Upper lobe of left lung (tissue), 6 donors: ENCODE measurements at regions not wholly inside any gene's neighbourhood (a gene's known extent, or its start where the extent isn't known, plus 50 kb on each side); places are given as distances from the start of the nearest gene placed in this dataset.

ENCODE experiments used
- ATAC-seq, 2 donors: fragments of 200-7000 bp; cut with Tn5 transposase; one replicate each; pipeline ENCODE4 v1.9.1; 2022; ENCODE audit warnings: mild to moderate bottlenecking in 2 of 2, moderate library complexity in 2 of 2; ENCODE audit not compliant: low FRiP score in 2 of 2
- DNase-seq, 2 donors: peaks; one replicate each; pipeline ENCODE4 v3.0.0-alpha.2; 2019 to 2020
- H3K27ac ChIP-seq, 4 donors: fragments of 200-600 bp; sonication (generic); one replicate each; pipeline ENCODE4 v1.5.1; 2016 to 2019
- H3K27me3 ChIP-seq, 4 donors: fragments of 200-600 bp; sonication (generic); one replicate each; pipeline ENCODE4 v1.5.1; 2017 to 2019
- H3K36me3 ChIP-seq, 4 donors: fragments of 200-600 bp; sonication (generic); one replicate each; pipeline ENCODE4 v1.5.1; 2016 to 2019
- H3K4me1 ChIP-seq, 4 donors: fragments of 200-600 bp; sonication (generic); one replicate each; pipeline ENCODE4 v1.5.1; 2018 to 2019
- H3K4me3 ChIP-seq, 4 donors: fragments of 200-600 bp; sonication (generic); one replicate each; pipeline ENCODE4 v1.5.1; 2017 to 2019; ENCODE audit warnings: mild to moderate bottlenecking in 2 of 4, moderate library complexity in 1 of 4
- H3K9me3 ChIP-seq, 4 donors: fragments of 200-600 bp; sonication (generic); one replicate each; pipeline ENCODE4 v1.5.1; 2018 to 2019
- CTCF ChIP-seq, 6 experiments: fragments of 450-650 bp in 4 of 6; fragments of 200-600 bp in 2 of 6; sonication (generic) in 2 of 6; IDR thresholded peaks; one replicate each; pipeline ENCODE4 v1.5.1; 2016 to 2019; ENCODE audit warnings: antibody characterized with exemption in 6 of 6
- EP300 ChIP-seq, 4 donors: sonication (generic); formaldehyde crosslinking; IDR thresholded peaks; one replicate each; pipeline ENCODE4 v1.5.1; 2017; ENCODE audit warnings: antibody characterized with exemption in 4 of 4, control low read depth in 2 of 4
- POLR2A ChIP-seq, 4 donors: fragments of 450-650 bp; IDR thresholded peaks; one replicate each; pipeline ENCODE4 v1.5.1; 2016 to 2017; ENCODE audit warnings: antibody characterized with exemption in 4 of 4, mild to moderate bottlenecking in 2 of 4
- POLR2AphosphoS5 ChIP-seq, 2 donors: sonication (generic); formaldehyde crosslinking; IDR thresholded peaks; one replicate each; pipeline ENCODE4 v1.5.1; 2017; ENCODE audit warnings: antibody characterized with exemption in 2 of 2
- WGBS, 2 donors: methylation state at CpG; one replicate each; pipeline ENCODE4 v1.1.5; 2017 to 2018; 5-methylcytosine and 5-hydroxymethylcytosine counted together
- donor health status: DM: no; HTN: no; CAD: no; lungs with moderate emphysema.
- donor health status: DM: no; HTN: yes; CAD: no; lungs with severe emphysema.

- Histone ChIP-seq H3K4me3 (no peak overlapping the region), H3K36me3 (no peaks in the 10 kb centered on the region), H3K27me3 (no peaks in the 10 kb centered on the region), H3K9me3 (no peaks in the 10 kb centered on the region), H3K27ac (no peak overlapping the region), H3K4me1 (no peaks in the 10 kb centered on the region)
- TF ChIP-seq POLR2AphosphoS5 (IDR thresholded peaks at IDR 0.05) (no peak), POLR2A (IDR thresholded peaks at IDR 0.05) (no peak), EP300 (IDR thresholded peaks at IDR 0.05) (no peak), CTCF (IDR thresholded peaks at IDR 0.05) (no peak)
- 70 to 74% methylated on average over 10 to 12 of the region's 12 CpGs for WGBS, 2 donors
- DNase-seq (no peak), ATAC-seq (no peak)
These were observed 122.8 kb downstream of the PRLHR start for GRCh38 chr10:118472415-118473304.

GRCh38 chr10:118471863-118472262 is 123.6 kb downstream of the PRLHR start:
- H3K27ac ChIP-seq = no peak overlapping the region
- DNase-seq (no peak), ATAC-seq (no peak)
- 73% methylated on average over 4 of the region's 4 CpGs; no CpG with 5 or more reads in 1 of the 2 donors for WGBS, 2 donors
- H3K9me3 ChIP-seq = no peaks in the 10 kb centered on the region
- no peaks in the 10 kb centered on the region for H3K36me3 ChIP-seq
- H3K4me1 ChIP-seq = no peaks in the 10 kb centered on the region
- no peak for TF ChIP-seq CTCF (IDR thresholded peaks at IDR 0.05)
- TF ChIP-seq POLR2AphosphoS5 (IDR thresholded peaks at IDR 0.05) = no peak
- TF ChIP-seq POLR2A (IDR thresholded peaks at IDR 0.05) = no peak
- no peak for TF ChIP-seq EP300 (IDR thresholded peaks at IDR 0.05)
- H3K4me3 ChIP-seq = no peak overlapping the region
- no peaks in the 10 kb centered on the region for H3K27me3 ChIP-seq

DNA sequence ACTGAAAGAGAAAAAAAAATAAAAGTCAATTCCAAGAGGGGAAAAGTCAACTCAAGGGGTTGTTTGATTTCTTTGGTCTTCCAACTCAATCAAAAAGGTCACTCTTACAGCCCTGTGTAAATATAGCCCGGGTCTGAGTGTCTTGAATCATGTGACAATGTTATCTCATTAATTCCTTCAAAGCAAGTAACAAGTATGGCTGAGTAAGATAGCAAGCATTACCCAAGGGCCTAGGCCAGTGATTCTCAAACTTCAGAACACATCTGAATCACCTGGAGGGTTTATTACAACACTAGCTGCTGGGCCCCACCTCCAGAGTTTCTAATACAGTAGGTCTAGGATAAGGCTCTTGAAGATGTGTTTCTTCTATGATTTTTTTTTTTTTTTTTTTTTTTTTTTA is 125.0 kb downstream of the PRLHR start:
- H3K36me3 ChIP-seq = no peaks in the 10 kb centered on the region
- H3K4me3 ChIP-seq = no peak overlapping the region
- DNase-seq (no peak), ATAC-seq (no peak)
- no peak for TF ChIP-seq CTCF (IDR thresholded peaks at IDR 0.05)
- no peak for TF ChIP-seq EP300 (IDR thresholded peaks at IDR 0.05)
- TF ChIP-seq POLR2A (IDR thresholded peaks at IDR 0.05) = no peak
- no peak for TF ChIP-seq POLR2AphosphoS5 (IDR thresholded peaks at IDR 0.05)
- 15 to 16% methylated on average over 1 of the region's 1 CpG for WGBS, 2 donors
- no peaks in the 10 kb centered on the region for H3K27me3 ChIP-seq
- no peaks in the 10 kb centered on the region for H3K4me1 ChIP-seq
- H3K9me3 ChIP-seq = no peaks in the 10 kb centered on the region
- no peak overlapping the region for H3K27ac ChIP-seq

GRCh38 chr10:118467200-118467599 is 125.1 kb upstream of the FAM204A start:
- WGBS, 2 donors = 71 to 75% methylated on average over 6 of the region's 6 CpGs
- H3K9me3 ChIP-seq = no peaks in the 10 kb centered on the region
- H3K4me1 ChIP-seq = no peaks in the 10 kb centered on the region
- H3K36me3 ChIP-seq = no peaks in the 10 kb centered on the region
- DNase-seq = no peak
- no peak for TF ChIP-seq POLR2AphosphoS5 (IDR thresholded peaks at IDR 0.05)
- TF ChIP-seq CTCF (IDR thresholded peaks at IDR 0.05) = no peak
- no peak for TF ChIP-seq EP300 (IDR thresholded peaks at IDR 0.05)
- TF ChIP-seq POLR2A (IDR thresholded peaks at IDR 0.05) = no peak
- no peak overlapping the region for H3K27ac ChIP-seq
- H3K4me3 ChIP-seq = no peak overlapping the region
- H3K27me3 ChIP-seq = no peaks in the 10 kb centered on the region
- no peak for ATAC-seq
